ENCODE measurements at regions not wholly inside any gene's neighbourhood (a gene's known extent, or its start where the extent isn't known, plus 50 kb on each side); places are given as distances from the start of the nearest gene placed in this dataset.

GRCh38 chr11:96447208-96448110 lies 57.6 kb downstream of the JRKL start:
- ATAC-seq (no peak), DNase-seq (ENCODE audit: low spot score) (no peak)
- no peaks in the 10 kb centered on the region for H3K36me3 Mint-ChIP-seq (ENCODE audit: low read depth)
- Histone ChIP-seq H2AFZ (peak overlapping the region; percentile 38; the same call in 1 of the 2 replicates), H4K20me1 (replicated peaks; ENCODE audit: insufficient read depth) (no peaks in the 10 kb centered on the region), H3K27ac (ENCODE audit: low read depth) (no peak overlapping the region), H3K9me2 (ENCODE audit: insufficient read depth) (no peaks in the 10 kb centered on the region), H3K4me2 (no peak overlapping the region), H3K4me1 (ENCODE audit: insufficient read depth) (no peaks in the 10 kb centered on the region), H3K36me3 (ENCODE audit: insufficient read depth) (no peaks in the 10 kb centered on the region), H3F3A (replicated peaks; ENCODE audit: low read depth) (no peaks in the 10 kb centered on the region), H3K27me3 (ENCODE audit: insufficient read depth) (no peaks in the 10 kb centered on the region), H3K4me3 (no peak overlapping the region), H3K79me2 (replicated peaks; ENCODE audit: insufficient read depth) (no peaks in the 10 kb centered on the region)
- TF ChIP-seq ZNF114 (CRISPR knock-in tag; IDR thresholded peaks at IDR 0.05) (no peak), CREB1 (CRISPR knock-in tag; IDR thresholded peaks at IDR 0.05; ENCODE audit: low read depth) (no peak), EZH2phosphoT487 (IDR thresholded peaks at IDR 0.05; ENCODE audit: unreplicated experiment) (no peak), NANOG (IDR thresholded peaks at IDR 0.05; ENCODE audit: borderline replicate concordance) (no peak), ZNF331 (CRISPR knock-in tag; IDR thresholded peaks at IDR 0.05; ENCODE audit: low read depth) (no peak), POLR2AphosphoS5 (IDR thresholded peaks at IDR 0.05; ENCODE audit: low read depth) (no peak), JUNB (IDR thresholded peaks at IDR 0.05; ENCODE audit: unreplicated experiment) (no peak)
- TF ChIP-seq, protein P1, sequence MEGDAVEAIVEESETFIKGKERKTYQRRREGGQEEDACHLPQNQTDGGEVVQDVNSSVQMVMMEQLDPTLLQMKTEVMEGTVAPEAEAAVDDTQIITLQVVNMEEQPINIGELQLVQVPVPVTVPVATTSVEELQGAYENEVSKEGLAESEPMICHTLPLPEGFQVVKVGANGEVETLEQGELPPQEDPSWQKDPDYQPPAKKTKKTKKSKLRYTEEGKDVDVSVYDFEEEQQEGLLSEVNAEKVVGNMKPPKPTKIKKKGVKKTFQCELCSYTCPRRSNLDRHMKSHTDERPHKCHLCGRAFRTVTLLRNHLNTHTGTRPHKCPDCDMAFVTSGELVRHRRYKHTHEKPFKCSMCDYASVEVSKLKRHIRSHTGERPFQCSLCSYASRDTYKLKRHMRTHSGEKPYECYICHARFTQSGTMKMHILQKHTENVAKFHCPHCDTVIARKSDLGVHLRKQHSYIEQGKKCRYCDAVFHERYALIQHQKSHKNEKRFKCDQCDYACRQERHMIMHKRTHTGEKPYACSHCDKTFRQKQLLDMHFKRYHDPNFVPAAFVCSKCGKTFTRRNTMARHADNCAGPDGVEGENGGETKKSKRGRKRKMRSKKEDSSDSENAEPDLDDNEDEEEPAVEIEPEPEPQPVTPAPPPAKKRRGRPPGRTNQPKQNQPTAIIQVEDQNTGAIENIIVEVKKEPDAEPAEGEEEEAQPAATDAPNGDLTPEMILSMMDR (conservative IDR thresholded peaks at IDR 0.05; ENCODE audit: low read depth in 2 of 2), result no peak
- H3K27ac Mint-ChIP-seq, result no peak overlapping the region
- H3K9me3 Mint-ChIP-seq, result no peaks in the 10 kb centered on the region
- H3K27me3 Mint-ChIP-seq (ENCODE audit: insufficient read depth, low read depth, poor library complexity), result peaks cover 3% of the 10 kb centered on the region
- H3K4me1 Mint-ChIP-seq, result no peaks in the 10 kb centered on the region
- no peak overlapping the region for H3K4me3 Mint-ChIP-seq

DNA sequence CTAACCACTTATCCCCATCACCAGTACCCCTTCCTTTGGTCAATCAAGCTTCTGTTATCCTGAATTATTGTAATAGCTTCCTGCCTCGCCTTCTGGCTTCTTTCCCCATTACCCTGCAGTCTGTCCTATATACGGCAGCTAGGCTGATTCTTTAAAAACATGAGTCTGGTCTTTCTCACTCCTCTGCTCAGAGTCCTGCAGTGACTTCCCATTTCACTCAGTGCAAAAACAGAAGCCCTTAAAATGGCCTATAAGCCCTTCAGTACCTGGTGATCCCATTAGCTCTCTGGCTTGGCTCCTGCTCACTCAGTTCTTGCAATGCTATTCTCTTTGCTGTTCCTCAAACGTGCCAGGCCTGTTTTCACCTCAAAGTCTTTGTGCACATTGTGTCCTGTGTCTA lies 58.4 kb downstream of the JRKL start:
- no peaks in the 10 kb centered on the region for H4K20me1 ChIP-seq (replicated peaks; ENCODE audit: insufficient read depth)
- DNase-seq (ENCODE audit: low spot score) (no peak), ATAC-seq (no peak)
- no peaks in the 10 kb centered on the region for H3K4me1 ChIP-seq (ENCODE audit: insufficient read depth)
- H2AFZ ChIP-seq, result 0 out of 2 replicates have a peak overlapping the region, but pooled peaks have one; percentile 38
- no peak overlapping the region for H3K27ac ChIP-seq (ENCODE audit: low read depth)
- Mint-ChIP-seq H3K4me1 (no peaks in the 10 kb centered on the region), H3K9me3 (no peaks in the 10 kb centered on the region), H3K27ac (no peak overlapping the region), H3K4me3 (no peak overlapping the region), H3K36me3 (ENCODE audit: low read depth) (no peaks in the 10 kb centered on the region), H3K27me3 (ENCODE audit: insufficient read depth, low read depth, poor library complexity) (peaks cover 3% of the 10 kb centered on the region)
- H3K4me2 ChIP-seq, result no peak overlapping the region
- no peaks in the 10 kb centered on the region for H3F3A ChIP-seq (replicated peaks; ENCODE audit: low read depth)
- no peaks in the 10 kb centered on the region for H3K27me3 ChIP-seq (ENCODE audit: insufficient read depth)
- TF ChIP-seq JUNB (IDR thresholded peaks at IDR 0.05; ENCODE audit: unreplicated experiment), result no peak
- TF ChIP-seq EZH2phosphoT487 (IDR thresholded peaks at IDR 0.05; ENCODE audit: unreplicated experiment), result no peak
- TF ChIP-seq REST (IDR thresholded peaks at IDR 0.05; ENCODE audit: unreplicated experiment), result no peak
- H3K36me3 ChIP-seq (ENCODE audit: insufficient read depth), result no peaks in the 10 kb centered on the region
- H3K79me2 ChIP-seq (replicated peaks; ENCODE audit: insufficient read depth), result no peaks in the 10 kb centered on the region
- H3K9me2 ChIP-seq (ENCODE audit: insufficient read depth), result no peaks in the 10 kb centered on the region
- H3K4me3 ChIP-seq, result no peak overlapping the region

Data from GM23338 (cell line).